ENCODE measurements at regions not wholly inside any gene's neighbourhood (a gene's known extent, or its start where the extent isn't known, plus 50 kb on each side); places are given as distances from the start of the nearest gene placed in this dataset.

GRCh38 chr9:89684218-89684617, 79.4 kb downstream of the GADD45G start:
- POLR2A ChIA-PET: no interaction called here
- Histone ChIP-seq H3K9me3 (ENCODE audit: control insufficient read depth in 1 of 2, insufficient read depth in 1 of 2, low read length in 2 of 2) (no peaks in the 10 kb centered on the region), H3K27me3 (ENCODE audit: control insufficient read depth in 1 of 2, insufficient read depth in 2 of 2, low read length in 2 of 2) (no peaks in the 10 kb centered on the region), H3K36me3 (ENCODE audit: insufficient read depth, low read length) (no peaks in the 10 kb centered on the region), H3K4me3 (ENCODE audit: low read length) (no peak overlapping the region), H3K4me1 (ENCODE audit: insufficient read depth, low read length) (peaks cover 3% of the 10 kb centered on the region), H3K27ac (ENCODE audit: low read depth in 1 of 2, low read length in 2 of 2) (no peak overlapping the region)
- Mint-ChIP-seq H3K4me1 (ENCODE audit: low read depth) (no peaks in the 10 kb centered on the region), H3K27me3 (no peaks in the 10 kb centered on the region), H3K36me3 (ENCODE audit: low read depth) (no peaks in the 10 kb centered on the region), H3K27ac (no peak overlapping the region), H3K4me3 (no peak overlapping the region), H3K9me3 (no peaks in the 10 kb centered on the region)
- DNase-seq (no peak), ATAC-seq (ENCODE audit: poor library complexity) (no peak)
- intact Hi-C loops (cut with DNase I, micrococcal nuclease): no loop called here
- CTCF ChIA-PET: no interaction called here
- TF ChIP-seq CTCF (IDR thresholded peaks at IDR 0.05): no peak

GRCh38 chr9:89684912-89685636, 80.3 kb downstream of the GADD45G start:
- no peaks in the 10 kb centered on the region for H3K27me3 Mint-ChIP-seq
- Histone ChIP-seq H3K4me3 (ENCODE audit: low read length) (no peak overlapping the region), H3K27me3 (ENCODE audit: control insufficient read depth in 1 of 2, insufficient read depth in 2 of 2, low read length in 2 of 2) (no peaks in the 10 kb centered on the region), H3K27ac (ENCODE audit: low read depth in 1 of 2, low read length in 2 of 2) (no peak overlapping the region), H3K36me3 (ENCODE audit: insufficient read depth, low read length) (no peaks in the 10 kb centered on the region), H3K4me1 (ENCODE audit: insufficient read depth, low read length) (peaks cover 3% of the 10 kb centered on the region), H3K9me3 (ENCODE audit: control insufficient read depth in 1 of 2, insufficient read depth in 1 of 2, low read length in 2 of 2) (no peaks in the 10 kb centered on the region)
- H3K4me1 Mint-ChIP-seq (ENCODE audit: low read depth): no peaks in the 10 kb centered on the region
- H3K9me3 Mint-ChIP-seq: no peaks in the 10 kb centered on the region
- H3K27ac Mint-ChIP-seq: no peak overlapping the region
- ChIA-PET CTCF (no interaction called here), POLR2A (no interaction called here)
- no peaks in the 10 kb centered on the region for H3K36me3 Mint-ChIP-seq (ENCODE audit: low read depth)
- no peak for ATAC-seq (ENCODE audit: poor library complexity)
- intact Hi-C loops (cut with DNase I, micrococcal nuclease): no loop called here
- no peak overlapping the region for H3K4me3 Mint-ChIP-seq
- DNase-seq: peak in 1 of 14 experiments; percentile 23
- no peak for TF ChIP-seq CTCF (IDR thresholded peaks at IDR 0.05)

- no peaks in the 10 kb centered on the region for H3K36me3 Mint-ChIP-seq (ENCODE audit: low read depth)
- Histone ChIP-seq H3K27ac (ENCODE audit: low read depth in 1 of 2, low read length in 2 of 2) (no peak overlapping the region), H3K4me3 (ENCODE audit: low read length) (no peak overlapping the region), H3K36me3 (ENCODE audit: insufficient read depth, low read length) (no peaks in the 10 kb centered on the region), H3K9me3 (ENCODE audit: control insufficient read depth in 1 of 2, insufficient read depth in 1 of 2, low read length in 2 of 2) (no peaks in the 10 kb centered on the region), H3K4me1 (ENCODE audit: insufficient read depth, low read length) (peaks cover under 1% of the 10 kb centered on the region), H3K27me3 (ENCODE audit: control insufficient read depth in 1 of 2, insufficient read depth in 2 of 2, low read length in 2 of 2) (no peaks in the 10 kb centered on the region)
- peaks cover 6% of the 10 kb centered on the region for H3K4me1 Mint-ChIP-seq (ENCODE audit: low read depth)
- no peak for TF ChIP-seq CTCF (IDR thresholded peaks at IDR 0.05)
- no peak for DNase-seq
- intact Hi-C loops (cut with DNase I, micrococcal nuclease): no loop called here
- ATAC-seq (ENCODE audit: poor library complexity): no peak
- POLR2A ChIA-PET: no interaction called here
- CTCF ChIA-PET: no interaction called here
- no peak overlapping the region for H3K27ac Mint-ChIP-seq
- H3K9me3 Mint-ChIP-seq: no peaks in the 10 kb centered on the region
- no peaks in the 10 kb centered on the region for H3K27me3 Mint-ChIP-seq
- H3K4me3 Mint-ChIP-seq: no peak overlapping the region
Measured at GRCh38 chr9:89685698-89686097, 80.9 kb downstream of the GADD45G start.

Measured in CD4-positive, alpha-beta T cell (primary cell).